Epithelial cell of proximal tubule (primary cell): ENCODE measurements at regions not wholly inside any gene's neighbourhood (a gene's known extent, or its start where the extent isn't known, plus 50 kb on each side); places are given as distances from the start of the nearest gene placed in this dataset.

ENCODE experiments used
- DNase-seq: peaks from one replicate; pipeline ENCODE4 v3.0.0-alpha.2; 2011; ENCODE audit warnings: low read depth
- H3K4me3 ChIP-seq: 2 replicates; pipeline ENCODE4 v1.5.1; 2011; ENCODE audit warnings: low read depth, mild to moderate bottlenecking, low read length
- CTCF ChIP-seq: conservative IDR thresholded peaks from 2 replicates; pipeline ENCODE4 v1.5.1; 2012; ENCODE audit warnings: low read depth, mild to moderate bottlenecking, low read length

GRCh38 chr6:140825731-140826130, 1307.0 kb upstream of the GJE1 start:
- TF ChIP-seq CTCF = no peak
- DNase-seq = no peak
- H3K4me3 ChIP-seq = no peak overlapping the region

GRCh38 chr6:140824595-140824994, 1308.1 kb upstream of the GJE1 start:
- TF ChIP-seq CTCF = no peak
- no peak for DNase-seq
- H3K4me3 ChIP-seq = no peak overlapping the region

DNA sequence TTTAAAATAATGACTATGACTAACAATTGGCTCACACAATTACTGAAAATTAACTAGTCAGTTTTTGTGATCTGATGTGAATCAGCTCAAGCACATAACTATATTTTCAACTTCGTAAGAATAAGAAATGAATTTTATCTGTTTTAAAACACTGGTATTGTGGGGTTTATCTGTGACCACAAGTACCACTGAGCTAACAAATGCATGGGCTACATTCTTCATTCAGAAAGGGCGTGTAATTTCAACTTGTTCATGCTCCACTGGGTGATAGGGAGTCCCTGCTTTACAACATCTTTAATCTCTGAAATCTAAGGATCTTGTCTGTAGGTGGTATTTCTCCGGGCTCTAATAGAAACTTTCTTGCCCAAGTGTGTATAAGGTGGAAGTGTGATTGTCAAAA, 1311.5 kb upstream of the GJE1 start:
- no peak for DNase-seq
- no peak for TF ChIP-seq CTCF
- H3K4me3 ChIP-seq = no peak overlapping the region

GRCh38 chr6:140817176-140817575, 1315.5 kb upstream of the GJE1 start:
- TF ChIP-seq CTCF = no peak
- DNase-seq = no peak
- H3K4me3 ChIP-seq = no peak overlapping the region

DNA sequence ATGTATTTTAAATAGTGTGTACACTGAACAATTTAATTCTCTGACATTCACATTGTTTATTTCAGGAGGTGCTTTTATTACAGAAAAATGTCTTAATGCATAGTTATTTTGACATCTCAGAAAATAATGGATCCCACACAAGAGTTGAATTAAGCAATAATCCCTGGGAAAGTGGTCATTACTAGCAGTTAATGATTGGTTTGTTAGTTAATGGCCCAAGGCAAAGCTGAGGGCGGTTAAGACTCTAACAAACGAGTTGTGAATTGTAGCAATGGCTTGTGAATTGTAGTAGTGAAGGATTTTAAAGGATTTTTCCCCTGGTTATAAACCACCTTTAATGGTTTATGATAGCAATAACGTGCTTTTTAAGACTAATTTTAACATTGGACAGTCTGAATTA, 1316.0 kb upstream of the GJE1 start:
- TF ChIP-seq CTCF = no peak
- no peak for DNase-seq
- no peak overlapping the region for H3K4me3 ChIP-seq

DNA sequence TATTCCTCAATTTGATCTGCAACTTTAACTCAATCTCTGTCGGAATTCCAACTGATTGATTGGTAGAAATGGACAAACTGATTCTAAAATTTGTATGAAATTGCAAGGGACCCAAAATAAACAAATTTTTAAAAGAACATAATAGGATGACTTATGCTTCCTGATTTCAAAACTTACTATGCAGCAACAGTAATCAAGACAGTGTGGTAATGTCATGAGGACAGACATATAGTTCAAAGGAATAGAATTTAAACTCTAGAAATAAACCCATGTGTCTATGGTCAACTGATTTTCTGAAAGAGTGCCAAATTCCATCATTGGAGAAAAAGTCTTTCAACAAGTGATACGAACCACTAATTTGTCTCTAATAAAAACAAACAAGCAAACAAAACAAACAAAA, 1320.1 kb upstream of the GJE1 start:
- no peak for DNase-seq
- no peak for TF ChIP-seq CTCF
- no peak overlapping the region for H3K4me3 ChIP-seq

GRCh38 chr6:140811642-140812041, 1321.1 kb upstream of the GJE1 start:
- no peak overlapping the region for H3K4me3 ChIP-seq
- no peak for DNase-seq
- TF ChIP-seq CTCF = no peak
